ENCODE measurements at regions not wholly inside any gene's neighbourhood (a gene's known extent, or its start where the extent isn't known, plus 50 kb on each side); places are given as distances from the start of the nearest gene placed in this dataset.

DNA sequence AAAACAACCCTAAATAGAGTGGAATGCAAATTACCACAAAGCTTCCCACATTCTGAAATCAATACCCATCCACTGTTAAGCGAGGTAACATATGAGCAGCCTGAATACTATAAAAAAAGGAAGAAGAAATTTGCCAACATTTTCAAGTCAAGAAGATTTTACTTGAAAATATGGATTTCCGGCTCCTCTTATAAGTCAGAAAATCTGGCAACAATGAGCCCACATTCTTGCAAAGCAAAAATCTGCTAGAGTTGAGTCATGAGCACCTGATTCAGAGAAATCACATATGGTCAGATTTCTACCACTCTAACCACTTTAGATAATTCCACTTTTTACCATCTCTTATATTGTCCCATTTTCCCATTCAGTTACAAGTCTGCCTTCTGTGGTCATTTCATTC is 395.7 kb downstream of the DTHD1 start:
- no peak overlapping the region for H3K27ac Mint-ChIP-seq (ENCODE audit: unreplicated experiment)
- Histone ChIP-seq H3K4me1 (no peaks in the 10 kb centered on the region), H3K36me3 (ENCODE audit: control insufficient read depth, insufficient read depth, low read length) (no peaks in the 10 kb centered on the region), H3K4me3 (ENCODE audit: low read depth, low read length) (no peak overlapping the region), H3K27me3 (replicated peaks; ENCODE audit: control insufficient read depth, insufficient read depth, low read length) (no peaks in the 10 kb centered on the region), H3K9me3 (no peaks in the 10 kb centered on the region)
- CTCF ChIA-PET, result no interaction called here
- no peak for DNase-seq
- TF ChIP-seq, protein P1, sequence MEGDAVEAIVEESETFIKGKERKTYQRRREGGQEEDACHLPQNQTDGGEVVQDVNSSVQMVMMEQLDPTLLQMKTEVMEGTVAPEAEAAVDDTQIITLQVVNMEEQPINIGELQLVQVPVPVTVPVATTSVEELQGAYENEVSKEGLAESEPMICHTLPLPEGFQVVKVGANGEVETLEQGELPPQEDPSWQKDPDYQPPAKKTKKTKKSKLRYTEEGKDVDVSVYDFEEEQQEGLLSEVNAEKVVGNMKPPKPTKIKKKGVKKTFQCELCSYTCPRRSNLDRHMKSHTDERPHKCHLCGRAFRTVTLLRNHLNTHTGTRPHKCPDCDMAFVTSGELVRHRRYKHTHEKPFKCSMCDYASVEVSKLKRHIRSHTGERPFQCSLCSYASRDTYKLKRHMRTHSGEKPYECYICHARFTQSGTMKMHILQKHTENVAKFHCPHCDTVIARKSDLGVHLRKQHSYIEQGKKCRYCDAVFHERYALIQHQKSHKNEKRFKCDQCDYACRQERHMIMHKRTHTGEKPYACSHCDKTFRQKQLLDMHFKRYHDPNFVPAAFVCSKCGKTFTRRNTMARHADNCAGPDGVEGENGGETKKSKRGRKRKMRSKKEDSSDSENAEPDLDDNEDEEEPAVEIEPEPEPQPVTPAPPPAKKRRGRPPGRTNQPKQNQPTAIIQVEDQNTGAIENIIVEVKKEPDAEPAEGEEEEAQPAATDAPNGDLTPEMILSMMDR (IDR thresholded peaks at IDR 0.05; ENCODE audit: insufficient read depth in 1 of 2, low read depth in 1 of 2, low read length in 1 of 2, severe bottlenecking in 1 of 2, unreplicated experiment in 1 of 2), result no peak
- no TSS peak for BruUV-seq (replicated peaks)
- no peaks in the 10 kb centered on the region for H3K4me1 Mint-ChIP-seq (ENCODE audit: low read depth, unreplicated experiment)
- intact Hi-C loops (cut with micrococcal nuclease; ENCODE audit: unreplicated experiment), result no loop called here
- POLR2A ChIA-PET, result no interaction called here
- H3K4me3 Mint-ChIP-seq (ENCODE audit: unreplicated experiment), result no peak overlapping the region
- no peaks in the 10 kb centered on the region for H3K9me3 Mint-ChIP-seq (ENCODE audit: unreplicated experiment)
- H3K27me3 Mint-ChIP-seq (ENCODE audit: insufficient read depth, unreplicated experiment), result no peaks in the 10 kb centered on the region
- no peaks in the 10 kb centered on the region for H3K36me3 Mint-ChIP-seq (ENCODE audit: insufficient read depth, unreplicated experiment)

GRCh38 chr4:36677874-36678273 is 396.5 kb downstream of the DTHD1 start:
- no peaks in the 10 kb centered on the region for H3K9me3 ChIP-seq
- CTCF ChIA-PET, result no interaction called here
- no peaks in the 10 kb centered on the region for H3K36me3 ChIP-seq (ENCODE audit: control insufficient read depth, insufficient read depth, low read length)
- H3K4me3 Mint-ChIP-seq (ENCODE audit: unreplicated experiment), result no peak overlapping the region
- H3K27ac Mint-ChIP-seq (ENCODE audit: unreplicated experiment), result no peak overlapping the region
- TF ChIP-seq, protein P1 (IDR thresholded peaks at IDR 0.05; ENCODE audit: insufficient read depth in 1 of 2, low read depth in 1 of 2, low read length in 1 of 2, severe bottlenecking in 1 of 2, unreplicated experiment in 1 of 2), result no peak
- H3K4me1 ChIP-seq, result no peaks in the 10 kb centered on the region
- H3K9me3 Mint-ChIP-seq (ENCODE audit: unreplicated experiment), result no peaks in the 10 kb centered on the region
- H3K27me3 Mint-ChIP-seq (ENCODE audit: insufficient read depth, unreplicated experiment), result no peaks in the 10 kb centered on the region
- BruUV-seq (replicated peaks), result no TSS peak
- intact Hi-C loops (cut with micrococcal nuclease; ENCODE audit: unreplicated experiment), result no loop called here
- no peak overlapping the region for H3K4me3 ChIP-seq (ENCODE audit: low read depth, low read length)
- POLR2A ChIA-PET, result no interaction called here
- DNase-seq, result no peak
- H3K27me3 ChIP-seq (replicated peaks; ENCODE audit: control insufficient read depth, insufficient read depth, low read length), result no peaks in the 10 kb centered on the region
- H3K4me1 Mint-ChIP-seq (ENCODE audit: low read depth, unreplicated experiment), result no peaks in the 10 kb centered on the region
- no peaks in the 10 kb centered on the region for H3K36me3 Mint-ChIP-seq (ENCODE audit: insufficient read depth, unreplicated experiment)

DNA sequence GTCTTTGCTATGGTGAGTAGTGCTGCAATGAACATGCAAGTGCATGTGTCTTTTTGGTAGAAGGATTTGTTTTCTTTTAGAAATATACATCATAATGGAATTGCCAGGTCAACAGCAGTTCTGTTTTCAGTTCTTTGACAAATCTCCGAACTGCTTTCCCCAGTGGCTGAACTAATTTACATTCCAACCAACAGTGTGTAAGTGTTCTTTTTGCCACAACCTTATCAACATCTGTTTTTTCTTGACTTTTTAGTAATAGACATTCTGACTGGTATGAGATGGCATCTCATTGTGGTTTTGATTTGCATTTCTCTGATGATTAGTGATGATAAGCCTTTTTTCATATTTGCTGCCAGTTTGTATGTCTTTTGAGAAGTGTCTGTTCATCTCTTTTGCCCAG is 406.3 kb downstream of the DTHD1 start:
- intact Hi-C loops (cut with micrococcal nuclease; ENCODE audit: unreplicated experiment), result no loop called here

More for the DNA sequence above, 406.3 kb downstream of the DTHD1 start:
- POLR2A ChIA-PET, result no interaction called here
- TF ChIP-seq, protein P1 (IDR thresholded peaks at IDR 0.05; ENCODE audit: insufficient read depth in 1 of 2, low read depth in 1 of 2, low read length in 1 of 2, severe bottlenecking in 1 of 2, unreplicated experiment in 1 of 2), result no peak
- Mint-ChIP-seq H3K4me3 (ENCODE audit: unreplicated experiment) (no peak overlapping the region), H3K9me3 (ENCODE audit: unreplicated experiment) (no peaks in the 10 kb centered on the region), H3K27me3 (ENCODE audit: insufficient read depth, unreplicated experiment) (peaks cover 3% of the 10 kb centered on the region), H3K36me3 (ENCODE audit: insufficient read depth, unreplicated experiment) (no peaks in the 10 kb centered on the region), H3K4me1 (ENCODE audit: low read depth, unreplicated experiment) (no peaks in the 10 kb centered on the region), H3K27ac (ENCODE audit: unreplicated experiment) (no peak overlapping the region)
- Histone ChIP-seq H3K4me3 (ENCODE audit: low read depth, low read length) (no peak overlapping the region), H3K4me1 (no peaks in the 10 kb centered on the region), H3K36me3 (ENCODE audit: control insufficient read depth, insufficient read depth, low read length) (no peaks in the 10 kb centered on the region), H3K9me3 (no peaks in the 10 kb centered on the region), H3K27me3 (replicated peaks; ENCODE audit: control insufficient read depth, insufficient read depth, low read length) (no peaks in the 10 kb centered on the region)
- CTCF ChIA-PET, result no interaction called here
- no peak for DNase-seq
- no TSS peak for BruUV-seq (replicated peaks)

All from Caco-2 (cell line).